ENCODE measurements at regions not wholly inside any gene's neighbourhood (a gene's known extent, or its start where the extent isn't known, plus 50 kb on each side); places are given as distances from the start of the nearest gene placed in this dataset.
A peak's percentile ranks its signal among the peaks of the same experiment; 100 is the strongest.
"Not testable (repeated sequence)": the region's sequence is repeated elsewhere in the genome, so short reads cannot be mapped to it uniquely, and the experiment has no call there.

DNA sequence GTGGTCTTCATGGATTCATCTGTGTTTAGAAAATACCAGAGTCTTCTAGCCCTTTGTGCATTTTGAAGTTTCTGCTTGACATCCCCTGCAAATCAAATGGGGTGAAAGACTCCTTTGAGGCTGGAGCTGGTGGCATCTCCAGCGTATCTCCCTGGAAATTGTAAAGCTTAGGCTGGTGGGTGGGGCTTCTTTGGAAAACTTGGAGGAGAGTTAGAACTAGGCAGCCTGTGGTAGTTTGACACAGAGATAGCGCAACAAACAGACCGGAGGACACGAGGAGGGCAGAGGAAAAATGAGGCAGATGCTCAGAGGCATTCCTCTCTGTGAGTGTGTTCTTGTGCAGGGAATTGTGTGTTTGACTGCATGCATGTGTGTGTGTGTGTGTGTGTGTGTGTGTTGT is 116.3 kb downstream of the IRX5 start:
- H3K9me3 ChIP-seq: no peaks in the 10 kb centered on the region
- no peaks in the 10 kb centered on the region for H3K36me3 ChIP-seq
- H3K27me3 ChIP-seq: 0 out of 2 replicates have a peak, but pooled peaks cover 2% of the 10 kb centered on the region
- no peak for DNase-seq
- no peak overlapping the region for H3K4me3 ChIP-seq

DNA sequence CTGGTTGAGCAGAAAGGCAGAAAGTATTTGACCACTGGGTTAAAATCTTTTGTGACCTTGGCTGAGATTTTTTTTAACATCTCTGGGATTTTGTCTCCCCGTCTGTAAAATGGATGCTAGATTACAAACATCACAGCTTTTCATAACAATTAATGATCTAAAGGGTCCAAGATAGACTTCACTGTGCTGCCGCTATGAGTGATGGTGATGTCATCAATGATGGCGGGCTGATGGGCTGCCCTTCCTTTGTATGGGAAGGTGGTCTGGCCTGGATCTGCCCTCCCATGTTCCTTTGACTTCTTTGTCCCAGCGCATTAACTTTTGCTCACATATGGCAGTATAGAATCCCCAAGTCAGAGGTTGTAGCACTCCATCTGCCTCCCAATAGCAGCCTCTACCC is 116.7 kb downstream of the IRX5 start:
- no peak for DNase-seq
- no peaks in the 10 kb centered on the region for H3K9me3 ChIP-seq
- no peaks in the 10 kb centered on the region for H3K36me3 ChIP-seq
- H3K27me3 ChIP-seq: 0 out of 2 replicates have a peak, but pooled peaks cover 2% of the 10 kb centered on the region
- H3K4me3 ChIP-seq: no peak overlapping the region

DNA sequence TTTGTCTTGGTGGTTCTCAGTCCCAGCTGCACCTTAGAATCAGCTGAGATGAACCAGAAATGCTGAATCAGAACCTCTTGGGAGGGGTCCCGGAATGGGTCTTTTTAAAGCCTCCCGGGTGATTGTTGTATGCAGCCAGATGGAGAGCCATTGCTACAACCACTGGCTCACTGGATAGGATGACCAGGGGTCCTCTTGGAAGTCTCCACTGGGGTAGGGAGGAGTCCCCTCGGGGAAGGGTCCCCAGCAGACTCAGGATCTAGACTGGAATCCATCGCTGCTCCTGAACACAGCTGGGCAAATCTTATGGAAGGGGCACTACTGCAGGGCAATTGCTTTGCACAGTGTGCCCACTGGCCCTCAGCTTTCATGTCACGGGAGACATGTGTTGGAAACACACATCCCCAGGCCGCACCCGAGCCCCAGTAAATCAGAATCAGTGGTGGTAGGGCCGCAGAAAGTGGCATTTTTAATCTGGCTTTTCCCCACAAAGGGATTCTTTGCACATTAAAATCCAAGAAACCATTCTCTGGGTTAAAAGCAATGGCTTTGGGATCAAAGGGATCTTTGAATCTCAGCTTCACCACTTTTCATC is 117.3 kb downstream of the IRX5 start:
- Histone ChIP-seq H3K27me3 (0 out of 2 replicates have a peak, but pooled peaks cover 2% of the 10 kb centered on the region), H3K4me3 (no peak overlapping the region), H3K9me3 (no peaks in the 10 kb centered on the region), H3K36me3 (no peaks in the 10 kb centered on the region)
- DNase-seq: no peak

DNA sequence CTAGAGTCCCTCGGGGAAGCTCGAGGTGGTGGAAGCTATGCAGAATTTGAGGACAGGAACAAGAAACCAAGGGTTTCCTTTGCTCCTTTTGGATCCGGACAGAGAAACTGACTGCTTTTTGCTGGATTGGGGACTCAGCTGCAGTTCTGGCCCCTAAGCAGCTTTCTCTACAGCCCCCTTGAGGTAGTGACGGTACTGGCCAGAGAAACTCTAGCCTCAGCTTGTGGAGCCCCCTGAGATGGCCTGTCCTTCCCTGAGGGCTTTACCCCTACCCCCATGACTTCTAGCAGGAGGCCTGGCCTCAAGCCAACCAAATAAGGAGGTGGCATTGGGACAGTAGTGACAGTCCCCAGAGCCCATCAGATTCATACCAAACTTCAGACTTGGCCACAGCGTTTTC is 118.1 kb downstream of the IRX5 start:
- no peak for DNase-seq
- H3K9me3 ChIP-seq: no peaks in the 10 kb centered on the region
- 0 out of 2 replicates have a peak, but pooled peaks cover 2% of the 10 kb centered on the region for H3K27me3 ChIP-seq
- no peak overlapping the region for H3K4me3 ChIP-seq
- no peaks in the 10 kb centered on the region for H3K36me3 ChIP-seq

DNA sequence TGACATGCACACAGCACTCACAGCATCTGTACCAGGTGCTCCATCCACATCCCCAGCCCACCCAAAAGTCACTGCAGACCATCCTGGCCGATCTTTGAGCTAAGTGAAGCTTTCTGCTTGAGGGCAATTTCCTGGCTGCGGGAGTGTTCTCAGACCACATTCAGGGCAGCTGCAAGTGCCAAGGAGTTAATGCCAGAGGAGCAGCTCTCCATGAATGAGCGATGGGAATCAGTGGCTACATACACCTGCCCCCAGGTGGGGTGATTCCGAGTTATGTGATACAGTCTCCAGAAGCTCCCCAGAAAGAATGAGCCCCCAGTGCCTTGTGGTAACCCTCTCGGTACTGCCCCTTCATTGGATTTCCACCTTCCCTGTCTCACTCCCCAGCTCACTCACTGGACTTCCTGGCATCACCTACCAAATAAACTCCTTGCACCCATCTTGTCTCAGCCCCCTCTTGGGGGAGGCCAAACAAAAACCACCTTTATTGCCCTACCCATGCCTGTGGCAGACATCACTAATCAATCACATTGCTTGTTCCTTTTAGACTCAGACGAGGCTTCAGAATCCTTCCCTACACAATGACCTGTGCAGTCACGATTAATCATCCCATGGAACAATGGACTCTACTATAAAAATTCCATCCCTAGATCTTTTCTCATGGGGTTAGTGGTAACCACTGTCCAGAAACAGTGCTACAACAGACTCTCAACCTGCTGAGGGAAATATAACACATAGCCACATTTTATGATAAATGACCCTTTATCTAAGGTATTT is 121.1 kb downstream of the IRX5 start:
- H3K27me3 ChIP-seq: no peaks in the 10 kb centered on the region
- no peak for DNase-seq
- no peaks in the 10 kb centered on the region for H3K36me3 ChIP-seq
- no peak overlapping the region for H3K4me3 ChIP-seq
- H3K9me3 ChIP-seq: no peaks in the 10 kb centered on the region; the same call in 1 of the 2 replicates

DNA sequence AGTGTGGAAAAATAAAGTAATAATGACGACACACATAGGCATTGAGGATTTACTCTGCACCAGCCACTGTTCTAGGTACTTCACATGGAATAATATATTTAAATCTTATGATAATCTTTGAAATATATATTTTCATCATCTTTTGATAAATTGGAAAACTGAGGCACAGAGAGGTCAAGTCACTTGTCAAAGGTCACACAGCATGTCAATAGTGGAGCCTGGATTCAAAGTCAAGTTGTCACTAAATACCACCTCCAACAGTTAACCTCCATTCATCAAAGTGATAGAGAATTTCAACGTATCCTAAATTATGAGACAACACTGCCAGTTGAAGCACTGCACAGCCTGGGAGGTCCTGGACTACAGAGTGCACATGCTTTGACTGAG is 121.7 kb downstream of the IRX5 start:
- no peaks in the 10 kb centered on the region for H3K27me3 ChIP-seq
- DNase-seq: no peak
- no peak overlapping the region for H3K4me3 ChIP-seq
- no peaks in the 10 kb centered on the region for H3K36me3 ChIP-seq
- H3K9me3 ChIP-seq: no peaks in the 10 kb centered on the region; the same call in 1 of the 2 replicates

DNA sequence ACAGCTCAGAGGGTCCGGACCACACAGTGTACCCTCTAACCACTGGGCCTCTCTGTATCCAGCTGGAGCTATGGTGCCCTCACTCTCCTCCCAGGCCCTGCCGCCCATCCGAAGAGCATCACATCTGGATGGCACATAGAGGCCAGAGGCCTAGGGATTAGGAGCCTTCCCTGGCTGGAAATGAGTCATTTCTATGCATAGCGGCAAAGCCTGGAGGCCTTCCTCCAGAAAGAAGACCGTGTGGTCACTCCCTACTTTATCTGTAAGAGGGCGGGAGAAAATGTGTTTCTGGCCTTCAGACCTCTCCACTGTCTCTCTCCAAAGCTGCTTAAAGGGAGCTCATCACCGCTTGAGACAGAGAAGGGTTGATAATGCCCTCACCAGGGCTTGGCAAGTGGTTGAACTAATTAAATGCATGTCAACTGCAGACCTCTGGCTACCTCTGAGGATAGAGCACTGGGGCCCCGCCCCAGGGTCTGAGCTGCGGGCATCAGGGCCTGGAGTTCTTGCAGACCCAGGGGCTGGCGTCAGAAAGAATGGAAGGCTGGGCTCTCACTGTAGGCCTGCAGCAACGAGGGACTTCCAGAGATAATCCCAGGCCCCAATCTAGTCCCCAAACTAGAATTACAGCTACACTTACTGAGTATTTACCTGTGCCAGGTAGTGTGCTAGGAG is 122.2 kb downstream of the IRX5 start:
- peak; percentile 71 for DNase-seq
- Histone ChIP-seq H3K9me3 (no peaks in the 10 kb centered on the region; the same call in 1 of the 2 replicates), H3K4me3 (no peak overlapping the region), H3K27me3 (no peaks in the 10 kb centered on the region), H3K36me3 (no peaks in the 10 kb centered on the region)

DNA sequence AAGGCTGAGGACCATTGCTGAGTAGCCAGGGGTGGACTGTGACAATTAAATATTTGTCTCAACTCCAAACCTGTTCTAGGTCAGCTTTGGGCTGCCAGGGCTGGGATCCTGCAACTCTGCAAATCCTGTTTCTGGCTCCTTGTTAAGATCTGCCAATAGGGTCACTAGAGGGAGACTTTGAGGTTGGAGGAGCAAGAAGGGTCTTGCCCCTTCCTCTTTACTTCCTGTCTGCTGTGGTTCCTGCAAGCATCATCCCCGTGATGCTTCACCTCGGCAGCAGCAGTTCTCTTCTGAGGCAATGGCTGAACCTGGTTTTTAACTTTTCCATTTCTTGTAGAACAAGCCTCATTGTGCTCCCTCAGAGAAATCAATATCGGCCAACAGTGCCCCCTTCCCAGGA is 124.6 kb downstream of the IRX5 start:
- Histone ChIP-seq H3K36me3 (no peaks in the 10 kb centered on the region), H3K27me3 (no peaks in the 10 kb centered on the region), H3K4me3 (no peak overlapping the region), H3K9me3 (no peaks in the 10 kb centered on the region; the same call in 1 of the 2 replicates)
- no peak for DNase-seq

DNA sequence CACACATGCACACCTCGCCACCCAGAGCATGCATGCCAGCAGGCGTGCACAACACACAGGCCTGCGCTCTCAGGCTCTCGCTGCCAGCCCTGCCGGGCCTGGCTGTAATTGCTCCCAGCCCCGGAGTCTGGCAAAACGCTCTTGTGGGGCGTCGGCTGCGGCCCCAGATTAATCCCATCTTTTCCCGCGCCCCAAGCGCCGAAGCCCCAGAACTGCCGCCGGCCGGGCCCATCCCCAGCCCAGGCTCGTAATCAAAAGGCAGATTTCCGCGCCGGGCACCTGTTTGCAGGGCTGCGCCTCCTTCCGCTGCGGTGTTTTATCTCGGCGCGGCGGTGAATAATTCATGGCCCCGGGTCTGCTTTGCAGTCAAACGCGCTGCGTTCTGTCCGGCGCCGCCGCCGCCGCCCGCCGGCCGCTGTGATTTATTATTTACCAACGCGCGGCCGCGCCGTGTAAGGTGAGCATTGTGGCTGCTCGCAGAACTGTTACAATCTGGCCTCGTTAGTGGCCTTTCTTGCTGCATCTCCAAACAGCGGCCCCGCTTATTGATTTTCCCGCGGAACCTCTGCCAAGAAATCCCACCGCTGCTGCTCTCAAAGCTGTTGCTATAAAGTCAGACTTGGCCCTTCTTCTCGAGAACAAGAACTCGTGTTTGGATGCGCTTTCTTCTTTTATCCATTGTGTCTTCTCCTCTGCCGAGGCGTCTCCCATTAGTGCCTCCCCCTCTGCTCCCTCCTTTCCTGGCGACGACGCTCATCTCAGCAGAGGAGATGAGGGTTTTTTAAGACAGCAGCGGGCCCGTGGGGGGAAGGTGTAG is 126.1 kb downstream of the IRX5 start:
- Histone ChIP-seq H3K9me3 (no peaks in the 10 kb centered on the region; the same call in 1 of the 2 replicates), H3K36me3 (no peaks in the 10 kb centered on the region), H3K4me3 (no peak overlapping the region), H3K27me3 (no peaks in the 10 kb centered on the region)
- DNase-seq: peak; percentile 36

DNA sequence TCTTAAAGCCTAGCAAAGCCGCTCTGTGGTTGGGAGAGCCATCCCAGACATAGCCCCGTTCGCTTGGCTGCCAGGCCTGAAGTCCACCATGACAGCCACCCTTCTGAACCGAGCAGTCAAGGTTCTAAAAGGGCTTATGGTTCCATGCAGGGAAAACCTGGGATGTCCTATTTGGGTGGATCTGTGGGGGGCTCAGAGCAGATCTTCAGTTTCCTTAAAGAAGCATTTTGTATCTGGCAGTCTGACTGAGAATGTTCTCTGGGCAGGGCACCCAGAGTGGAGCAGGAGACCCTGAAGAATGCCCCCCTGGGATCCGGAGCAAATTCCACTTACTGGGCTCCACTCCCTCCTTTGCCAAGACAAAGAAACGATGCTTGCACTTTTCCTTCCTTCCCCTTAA is 127.2 kb downstream of the IRX5 start:
- no peaks in the 10 kb centered on the region for H3K36me3 ChIP-seq
- DNase-seq: no peak
- H3K9me3 ChIP-seq: no peaks in the 10 kb centered on the region; the same call in 1 of the 2 replicates
- no peak overlapping the region for H3K4me3 ChIP-seq
- no peaks in the 10 kb centered on the region for H3K27me3 ChIP-seq

DNA sequence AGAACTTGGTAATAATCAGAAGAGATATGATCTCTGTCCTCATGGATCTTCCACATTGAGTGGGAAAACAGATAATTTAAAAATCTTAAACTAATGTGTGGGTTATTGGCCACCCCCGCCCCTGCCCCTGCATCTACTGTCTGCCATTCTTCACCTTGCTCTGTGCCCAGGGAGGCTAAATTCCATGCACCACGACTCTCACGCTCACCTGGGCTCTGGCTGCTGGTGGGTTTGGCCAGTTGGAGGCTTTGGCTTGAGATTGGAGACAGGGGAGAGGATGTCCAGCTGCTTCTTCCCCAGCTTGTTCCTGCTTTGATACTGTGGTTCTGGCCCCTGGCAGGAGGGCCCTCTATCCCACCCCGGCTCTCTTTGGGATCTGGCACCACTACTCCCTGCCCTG is 127.9 kb downstream of the IRX5 start:
- H3K27me3 ChIP-seq: no peaks in the 10 kb centered on the region
- DNase-seq: no peak
- H3K9me3 ChIP-seq: no peaks in the 10 kb centered on the region; the same call in 1 of the 2 replicates
- no peak overlapping the region for H3K4me3 ChIP-seq
- H3K36me3 ChIP-seq: no peaks in the 10 kb centered on the region

DNA sequence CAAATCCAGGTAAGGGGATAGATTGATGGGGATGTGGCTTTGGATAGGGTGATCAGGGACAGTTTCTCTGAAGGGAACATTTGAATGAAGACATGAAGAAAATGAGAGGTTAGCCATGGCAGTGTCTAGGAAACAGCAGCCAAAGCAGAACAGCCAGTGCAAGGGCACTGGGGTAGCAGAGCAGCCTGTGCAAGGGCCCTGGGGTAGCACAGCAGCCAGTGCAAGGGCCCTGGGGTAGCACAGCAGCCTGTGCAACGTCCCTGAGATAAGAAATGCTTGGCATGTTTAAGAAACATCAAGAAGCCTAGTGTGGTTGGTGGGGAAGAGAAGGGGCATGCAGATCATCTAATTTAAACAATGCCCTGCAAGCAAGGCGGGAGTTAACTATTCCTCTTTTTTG is 128.5 kb downstream of the IRX5 start:
- H3K4me3 ChIP-seq: no peak overlapping the region
- H3K9me3 ChIP-seq: no peaks in the 10 kb centered on the region; the same call in 1 of the 2 replicates
- H3K27me3 ChIP-seq: no peaks in the 10 kb centered on the region
- H3K36me3 ChIP-seq: no peaks in the 10 kb centered on the region
- no peak for DNase-seq

DNA sequence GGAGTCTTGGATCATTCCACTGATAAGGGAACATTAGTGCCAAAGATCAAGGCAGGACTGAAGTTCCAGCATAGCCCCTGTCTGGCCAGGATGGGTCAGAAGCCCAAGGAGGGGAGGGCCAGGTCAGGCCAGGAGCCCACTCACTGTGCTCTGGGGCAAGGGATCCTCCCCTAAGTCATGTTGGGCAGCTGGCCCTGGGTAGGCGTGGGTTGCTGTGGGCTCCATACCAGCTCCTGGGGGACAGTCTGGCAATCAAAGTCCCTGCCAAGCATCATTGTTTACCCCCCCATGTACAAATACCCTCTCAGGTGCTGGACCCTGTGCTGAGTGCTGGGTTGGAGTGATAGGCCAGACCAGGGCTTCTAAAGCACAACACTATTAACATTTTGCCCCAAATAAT is 130.5 kb downstream of the IRX5 start:
- Histone ChIP-seq H3K4me3 (no peak overlapping the region), H3K27me3 (no peaks in the 10 kb centered on the region), H3K36me3 (no peaks in the 10 kb centered on the region), H3K9me3 (peaks cover 7% of the 10 kb centered on the region)
- DNase-seq: no peak

DNA sequence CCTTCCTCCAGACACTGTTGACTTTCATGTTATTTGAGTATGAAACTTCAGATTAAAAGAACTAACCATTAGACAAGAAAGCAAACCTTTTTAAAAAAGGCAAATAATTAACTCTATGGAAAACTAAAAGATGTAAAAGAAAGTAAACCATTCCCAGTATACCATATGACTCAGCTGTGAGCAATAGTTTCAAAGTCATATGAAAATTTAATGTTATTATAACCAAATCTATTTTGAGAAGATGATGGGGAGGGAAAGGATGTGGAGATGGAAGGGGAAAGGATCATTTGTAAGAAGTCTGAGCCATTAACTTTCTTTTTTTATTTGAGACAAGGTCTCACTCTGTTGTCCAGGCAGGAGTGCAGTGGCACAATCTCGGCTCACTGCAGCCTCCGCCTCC is 131.8 kb downstream of the IRX5 start:
- Histone ChIP-seq H3K36me3 (no peaks in the 10 kb centered on the region), H3K27me3 (peaks cover 2% of the 10 kb centered on the region; the same call in 1 of the 2 replicates), H3K4me3 (no peak overlapping the region), H3K9me3 (peaks cover 7% of the 10 kb centered on the region)
- no peak for DNase-seq

DNA sequence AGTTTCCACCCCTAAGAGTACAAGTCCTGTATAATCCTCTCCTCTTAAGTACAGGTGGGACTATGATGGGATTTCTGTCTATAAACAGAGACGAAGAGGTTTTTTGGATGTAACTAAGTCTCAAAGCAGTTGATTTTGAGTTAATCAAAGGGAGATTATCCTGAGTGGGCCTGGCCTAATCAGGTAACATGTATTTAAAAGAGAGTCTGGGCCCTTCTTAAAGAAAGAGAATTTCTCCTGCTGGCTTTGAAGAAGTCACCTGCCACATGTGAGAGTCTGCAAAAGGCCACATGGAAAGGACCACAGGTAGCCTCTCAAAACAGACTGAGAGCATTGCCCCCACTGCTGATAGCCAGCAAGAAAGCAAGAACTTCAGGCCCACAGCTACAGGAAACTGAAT is 142.3 kb downstream of the IRX5 start:
- Histone ChIP-seq H3K9me3 (no peaks in the 10 kb centered on the region), H3K27me3 (no peaks in the 10 kb centered on the region), H3K36me3 (no peaks in the 10 kb centered on the region), H3K4me3 (no peak overlapping the region)
- DNase-seq: no peak

DNA sequence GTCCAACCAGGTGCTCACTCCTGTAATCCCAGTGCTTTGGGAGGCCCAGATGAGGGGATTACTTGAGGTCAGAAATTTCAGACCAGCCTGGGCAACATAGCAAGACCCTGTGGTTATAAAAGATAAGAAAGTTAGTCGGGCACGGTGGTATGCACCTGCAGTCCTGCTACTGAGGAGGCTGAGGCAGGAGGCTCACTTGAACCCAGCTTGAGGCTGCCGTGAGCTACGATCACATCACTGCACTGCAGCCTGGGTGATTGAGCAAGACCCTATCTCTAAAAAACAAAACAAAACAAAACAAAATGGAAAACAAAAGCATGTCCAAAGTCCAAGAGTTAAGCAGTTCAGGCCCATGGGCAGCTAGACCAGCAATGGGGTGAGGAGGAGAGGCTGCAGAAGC is 143.2 kb downstream of the IRX5 start:
- no peak overlapping the region for H3K4me3 ChIP-seq
- H3K27me3 ChIP-seq: no peaks in the 10 kb centered on the region
- no peak for DNase-seq
- no peaks in the 10 kb centered on the region for H3K9me3 ChIP-seq
- no peaks in the 10 kb centered on the region for H3K36me3 ChIP-seq

DNA sequence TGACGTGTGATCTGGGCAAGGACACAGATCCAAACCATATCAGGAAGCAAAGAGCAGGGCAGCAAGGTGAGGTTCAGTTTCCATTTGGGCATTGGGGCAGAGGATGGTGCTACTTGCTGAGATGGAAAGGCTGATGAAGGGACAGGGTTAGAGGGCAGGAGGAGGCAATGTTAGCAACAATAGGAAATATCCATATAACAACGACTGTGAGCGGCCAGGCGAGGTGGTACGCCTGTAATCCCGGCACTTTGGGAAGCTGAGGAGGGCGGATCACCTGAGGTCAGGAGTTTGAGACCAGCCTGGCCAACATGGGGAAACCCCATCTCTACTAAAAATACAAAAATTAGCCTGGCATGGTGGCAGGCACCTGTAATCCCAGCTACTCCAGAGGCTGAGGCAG is 144.5 kb downstream of the IRX5 start:
- not testable (repeated sequence) for DNase-seq, H3K4me3 ChIP-seq, H3K9me3 ChIP-seq, H3K36me3 ChIP-seq, H3K27me3 ChIP-seq
